Fibroblast of mammary gland (primary cell): ENCODE measurements at regions not wholly inside any gene's neighbourhood (a gene's known extent, or its start where the extent isn't known, plus 50 kb on each side); places are given as distances from the start of the nearest gene placed in this dataset.
A peak's percentile ranks its signal among the peaks of the same experiment; 100 is the strongest.
"Not testable (repeated sequence)": the region's sequence is repeated elsewhere in the genome, so short reads cannot be mapped to it uniquely, and the experiment has no call there.

Source experiments
- DNase-seq: peaks from one replicate; pipeline ENCODE4 v3.0.0-alpha.2; 2010; ENCODE audit warnings: low read depth
- H3K4me3 ChIP-seq: 2 replicates; pipeline ENCODE4 v1.5.1; 2011; ENCODE audit warnings: low read depth, mild to moderate bottlenecking, low read length, moderate library complexity; ENCODE audit not compliant: control insufficient read depth
- TF ChIP-seq, protein P1 (sequence below): conservative IDR thresholded peaks from 2 replicates; pipeline ENCODE4 v1.5.1; 2011; ENCODE audit warnings: low read depth, low read length, inconsistent platforms; ENCODE audit not compliant: control insufficient read depth, insufficient read depth

DNA sequence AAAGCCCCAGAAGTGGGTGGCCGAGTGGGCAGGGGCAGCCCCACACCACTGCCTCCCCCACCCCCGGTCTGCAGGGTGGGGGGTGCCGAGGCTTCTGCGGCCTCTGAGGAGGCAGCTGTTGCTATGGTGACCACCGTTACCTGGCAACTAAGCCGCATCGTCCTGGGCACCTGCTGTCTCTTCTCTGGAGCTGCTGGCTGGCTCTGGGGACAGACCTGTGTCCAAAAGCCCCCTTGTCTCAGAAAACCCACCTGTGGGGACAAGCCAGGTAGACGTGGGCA lies 79.9 kb upstream of the PRR5 start:
- DNase-seq: no peak
- TF ChIP-seq, protein P1, sequence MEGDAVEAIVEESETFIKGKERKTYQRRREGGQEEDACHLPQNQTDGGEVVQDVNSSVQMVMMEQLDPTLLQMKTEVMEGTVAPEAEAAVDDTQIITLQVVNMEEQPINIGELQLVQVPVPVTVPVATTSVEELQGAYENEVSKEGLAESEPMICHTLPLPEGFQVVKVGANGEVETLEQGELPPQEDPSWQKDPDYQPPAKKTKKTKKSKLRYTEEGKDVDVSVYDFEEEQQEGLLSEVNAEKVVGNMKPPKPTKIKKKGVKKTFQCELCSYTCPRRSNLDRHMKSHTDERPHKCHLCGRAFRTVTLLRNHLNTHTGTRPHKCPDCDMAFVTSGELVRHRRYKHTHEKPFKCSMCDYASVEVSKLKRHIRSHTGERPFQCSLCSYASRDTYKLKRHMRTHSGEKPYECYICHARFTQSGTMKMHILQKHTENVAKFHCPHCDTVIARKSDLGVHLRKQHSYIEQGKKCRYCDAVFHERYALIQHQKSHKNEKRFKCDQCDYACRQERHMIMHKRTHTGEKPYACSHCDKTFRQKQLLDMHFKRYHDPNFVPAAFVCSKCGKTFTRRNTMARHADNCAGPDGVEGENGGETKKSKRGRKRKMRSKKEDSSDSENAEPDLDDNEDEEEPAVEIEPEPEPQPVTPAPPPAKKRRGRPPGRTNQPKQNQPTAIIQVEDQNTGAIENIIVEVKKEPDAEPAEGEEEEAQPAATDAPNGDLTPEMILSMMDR: no peak
- H3K4me3 ChIP-seq: no peak overlapping the region

GRCh38 chr22:44621401-44622146 lies 80.4 kb upstream of the PRR5 start:
- DNase-seq: no peak
- no peak overlapping the region for H3K4me3 ChIP-seq
- TF ChIP-seq, protein P1: no peak

- no peak for DNase-seq
- TF ChIP-seq, protein P1: no peak
- H3K4me3 ChIP-seq: no peak overlapping the region
Measured at GRCh38 chr22:44620841-44621257, 81.2 kb upstream of the PRR5 start.

DNA sequence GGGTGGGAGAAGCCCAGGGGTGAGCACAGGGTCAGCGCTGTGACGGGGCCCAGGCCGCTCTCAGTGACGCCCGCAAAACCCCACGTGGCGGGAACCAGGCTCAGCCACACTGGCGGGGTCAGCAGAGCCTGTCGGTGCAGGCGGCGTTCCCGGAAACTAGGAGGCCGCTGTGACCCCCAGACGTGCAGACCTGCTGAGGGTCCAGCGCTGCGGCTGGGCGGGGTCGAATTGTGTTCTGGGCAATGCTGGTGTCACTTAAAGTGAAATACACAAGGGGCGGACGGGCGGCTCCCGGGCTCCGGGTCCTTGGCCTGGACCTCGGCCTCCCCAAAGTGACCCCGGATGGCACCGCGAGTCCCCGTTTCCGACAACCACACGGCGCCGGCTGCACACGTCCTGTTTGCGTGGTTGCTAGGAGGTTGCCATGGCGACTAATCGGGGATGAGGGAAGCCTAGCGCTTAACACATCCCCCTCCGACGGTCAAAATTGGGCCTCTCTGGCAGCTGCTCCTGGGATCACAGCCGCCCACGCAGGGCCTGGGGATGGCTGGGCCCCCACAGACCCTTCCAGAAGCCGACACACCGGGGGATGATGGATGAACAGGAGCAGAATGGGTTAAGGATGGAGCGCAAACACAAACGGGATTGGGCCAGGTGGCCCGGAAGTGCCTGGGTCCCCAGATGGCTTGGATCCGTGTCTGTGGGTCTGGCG lies 81.7 kb upstream of the PRR5 start:
- TF ChIP-seq, protein P1: no peak
- DNase-seq: peak; percentile 55
- no peak overlapping the region for H3K4me3 ChIP-seq

GRCh38 chr22:44619560-44620128 lies 82.4 kb upstream of the PRR5 start:
- H3K4me3 ChIP-seq: not testable (repeated sequence)

GRCh38 chr22:44618910-44619309 lies 83.1 kb upstream of the PRR5 start:
- not testable (repeated sequence) for DNase-seq, H3K4me3 ChIP-seq

More at GRCh38 chr22:44619560-44620128, 82.4 kb upstream of the PRR5 start:
- not testable (repeated sequence) for DNase-seq

- no peak overlapping the region for H3K4me3 ChIP-seq
- no peak for DNase-seq
- TF ChIP-seq, protein P1: no peak
Measured at GRCh38 chr22:44618400-44618799, 83.6 kb upstream of the PRR5 start.
